GM12878 (cell line): ENCODE measurements at regions not wholly inside any gene's neighbourhood (a gene's known extent, or its start where the extent isn't known, plus 50 kb on each side); places are given as distances from the start of the nearest gene placed in this dataset.

Source experiments
- ATAC-seq: fragments of 200-7000 bp; cut with Tn5 transposase; 3 replicates; pipeline ENCODE4 v1.9.1; 2020; ENCODE audit warnings: mild to moderate bottlenecking, moderate library complexity
- BruUV-seq: library from RNA; stranded (reverse); fragments of 400-500 nt; replicated peaks from 2 replicates; lab custom pipeline; 2021; lab: Mats Ljungman, UMichigan
- CTCF ChIA-PET: fragments of 300-600 bp; sonication (Branson Sonifier 250); formaldehyde crosslinking; extraction: SDS; loops from one replicate; lab custom pipeline; 2021; ENCODE audit warnings: inconsistent platforms; lab: Yijun Ruan, JAX
- POLR2A ChIA-PET: fragments of 350-600 bp; formaldehyde crosslinking; extraction: SDS; loops from one replicate; lab custom pipeline; 2021; ENCODE audit warnings: inconsistent platforms; lab: Charles Lee
- RAD21 ChIA-PET: fragments of 300-600 bp; sonication (Branson Sonifier 250); formaldehyde crosslinking; loops from one replicate; lab custom pipeline; 2023; ENCODE audit warnings: antibody characterized with exemption; ENCODE audit not compliant: unreplicated experiment; lab: Charles Lee
- SMC1A ChIA-PET: fragments of 300-600 bp; sonication (Branson Sonifier 250); formaldehyde crosslinking; loops from one replicate; lab custom pipeline; 2023; ENCODE audit not compliant: unreplicated experiment, uncharacterized antibody; lab: Charles Lee
- DNase-seq: peaks from one replicate; pipeline ENCODE4 v3.0.0-alpha.2; 2011; ENCODE audit warnings: low read depth, low spot score
- FAIRE-seq: peaks from 3 replicates; lab custom pipeline; 2011; peaks lifted over from hg19 to GRCh38; lab: Jason Lieb, UNC
- H2AFZ ChIP-seq: 2 replicates; pipeline ENCODE4 v1.6.0; 2011; ENCODE audit warnings: low read depth, low read length, control low read depth; ENCODE audit not compliant: control insufficient read depth
- H3K27ac ChIP-seq: 2 replicates; pipeline ENCODE4 v1.5.1; 2011; ENCODE audit warnings: control low read depth; ENCODE audit not compliant: control insufficient read depth, insufficient read depth
- H3K27me3 ChIP-seq, 2 experiments: replicated peaks in 1 of 2; 2 replicates each; pipeline versions ENCODE4 v1.6.0 to v1.6.1; 2011; ENCODE audit warnings: low read length in 1 of 2; ENCODE audit not compliant: control insufficient read depth in 2 of 2, insufficient read depth in 2 of 2
- H3K36me3 ChIP-seq, 2 experiments: 2 replicates each; pipeline ENCODE4 v1.5.1; 2011; ENCODE audit warnings: low read length in 1 of 2; ENCODE audit not compliant: control insufficient read depth in 2 of 2, insufficient read depth in 2 of 2
- H3K4me1 ChIP-seq: 2 replicates; pipeline ENCODE4 v1.6.1; 2011; ENCODE audit warnings: mild to moderate bottlenecking, low read length, moderate library complexity, mixed read lengths; ENCODE audit not compliant: control insufficient read depth, insufficient read depth
- H3K4me2 ChIP-seq: 2 replicates; pipeline ENCODE4 v1.6.0; 2011; ENCODE audit warnings: control low read depth; ENCODE audit not compliant: control insufficient read depth, insufficient read depth
- H3K4me3 ChIP-seq: fragments of 200-600 bp; sonication (generic); 2 replicates; pipeline ENCODE4 v1.5.1; 2016
- H3K79me2 ChIP-seq: 2 replicates; pipeline ENCODE4 v1.6.0; 2011; ENCODE audit warnings: low read length; ENCODE audit not compliant: control insufficient read depth, insufficient read depth
- H3K9ac ChIP-seq: 2 replicates; pipeline ENCODE4 v1.8.0; 2011; ENCODE audit warnings: low read length, control low read depth, mixed read lengths; ENCODE audit not compliant: control insufficient read depth, insufficient read depth
- H3K9me3 ChIP-seq: replicated peaks from 3 replicates; pipeline ENCODE4 v1.5.1; 2011; ENCODE audit warnings: mild to moderate bottlenecking, low read length; ENCODE audit not compliant: control insufficient read depth, insufficient read depth
- H4K20me1 ChIP-seq: 2 replicates; pipeline ENCODE4 v1.6.0; 2011; ENCODE audit not compliant: control insufficient read depth, insufficient read depth
- ASH2L ChIP-seq: fragments of 300-600, 200-600 bp; sonication (generic); IDR thresholded peaks from 2 replicates; pipeline ENCODE4 v1.6.1; 2017; ENCODE audit warnings: low read depth, mild to moderate bottlenecking, borderline replicate concordance
- CEBPB ChIP-seq, 2 experiments: fragments of 150-350 bp in 1 of 2; IDR thresholded peaks; 2 replicates each; pipeline ENCODE4 v1.6.1; 2012 to 2014; ENCODE audit warnings: low read depth in 2 of 2, low read length in 2 of 2, borderline replicate concordance in 1 of 2, inconsistent platforms in 1 of 2
- CHD4 ChIP-seq: fragments of 200-600 bp; sonication (generic); IDR thresholded peaks from 2 replicates; pipeline ENCODE4 v1.6.1; 2016; ENCODE audit warnings: mild to moderate bottlenecking
- KLF5 ChIP-seq: fragments of 450-650 bp; IDR thresholded peaks from 2 replicates; pipeline ENCODE4 v1.6.1; 2014; ENCODE audit warnings: mild to moderate bottlenecking; ENCODE audit not compliant: partially characterized antibody
- MYC ChIP-seq: IDR thresholded peaks from 2 replicates; pipeline ENCODE4 v1.6.1; 2011; ENCODE audit warnings: mild to moderate bottlenecking, low read length, moderate library complexity, inconsistent platforms; ENCODE audit not compliant: insufficient read depth, insufficient replicate concordance, insufficient read length, severe bottlenecking
- PAX8 ChIP-seq: fragments of 450-650 bp; IDR thresholded peaks from 2 replicates; pipeline ENCODE4 v1.6.1; 2017; ENCODE audit warnings: mild to moderate bottlenecking, moderate library complexity
- RFX5 ChIP-seq: IDR thresholded peaks from 2 replicates; pipeline ENCODE4 v1.6.1; 2011; ENCODE audit warnings: low read depth, low read length, improper control_type of control experiment
- SMAD1 ChIP-seq: fragments of 450-650 bp; IDR thresholded peaks from 2 replicates; pipeline ENCODE4 v1.6.1; 2018; ENCODE audit warnings: mild to moderate bottlenecking, low read depth; ENCODE audit not compliant: partially characterized antibody
- SMARCA5 ChIP-seq: fragments of 450-650 bp; IDR thresholded peaks from 2 replicates; pipeline ENCODE4 v1.6.1; 2017; ENCODE audit warnings: mild to moderate bottlenecking
- WGBS: methylation state at CpG from one replicate; pipeline ENCODE4 v1.1.6; 2016; ENCODE audit warnings: low lambda C conversion rate; ENCODE audit not compliant: insufficient replicate concordance, insufficient coverage; ENCODE audit errors: missing lambda C conversion rate; 5-methylcytosine and 5-hydroxymethylcytosine counted together
- in situ Hi-C: fragments of 300-500 bp; cut with MboI; formaldehyde crosslinking; loops from 9 replicates; pipeline ENCODE4 v1.14.3; 2018; ENCODE audit warnings: mixed read lengths
- intact Hi-C: fragments of 100-400 bp; cut with micrococcal nuclease; formaldehyde crosslinking; loops from one replicate; pipeline ENCODE4 v1.14.2; 2022; ENCODE audit not compliant: unreplicated experiment
- TF ChIP-seq, protein P1 (sequence below): IDR thresholded peaks from 2 replicates; pipeline ENCODE4 v1.6.1; 2012; ENCODE audit warnings: improper control_type of control experiment, low read depth, low read length; ENCODE audit not compliant: insufficient replicate concordance
- TF ChIP-seq, protein P2 (sequence below): fragments of 150-350 bp; IDR thresholded peaks from 2 replicates; pipeline ENCODE4 v1.6.1; 2016; ENCODE audit warnings: low read depth, low read length
- TF ChIP-seq, protein P3 (sequence below): fragments of 450-650 bp; IDR thresholded peaks from 2 replicates; pipeline ENCODE4 v1.6.1; 2017; ENCODE audit warnings: low read depth, mild to moderate bottlenecking, moderate library complexity
- TF ChIP-seq, protein P4 (sequence below): IDR thresholded peaks from 2 replicates; pipeline ENCODE4 v1.6.1; 2012; ENCODE audit warnings: low read depth, low read length, improper control_type of control experiment

DNA sequence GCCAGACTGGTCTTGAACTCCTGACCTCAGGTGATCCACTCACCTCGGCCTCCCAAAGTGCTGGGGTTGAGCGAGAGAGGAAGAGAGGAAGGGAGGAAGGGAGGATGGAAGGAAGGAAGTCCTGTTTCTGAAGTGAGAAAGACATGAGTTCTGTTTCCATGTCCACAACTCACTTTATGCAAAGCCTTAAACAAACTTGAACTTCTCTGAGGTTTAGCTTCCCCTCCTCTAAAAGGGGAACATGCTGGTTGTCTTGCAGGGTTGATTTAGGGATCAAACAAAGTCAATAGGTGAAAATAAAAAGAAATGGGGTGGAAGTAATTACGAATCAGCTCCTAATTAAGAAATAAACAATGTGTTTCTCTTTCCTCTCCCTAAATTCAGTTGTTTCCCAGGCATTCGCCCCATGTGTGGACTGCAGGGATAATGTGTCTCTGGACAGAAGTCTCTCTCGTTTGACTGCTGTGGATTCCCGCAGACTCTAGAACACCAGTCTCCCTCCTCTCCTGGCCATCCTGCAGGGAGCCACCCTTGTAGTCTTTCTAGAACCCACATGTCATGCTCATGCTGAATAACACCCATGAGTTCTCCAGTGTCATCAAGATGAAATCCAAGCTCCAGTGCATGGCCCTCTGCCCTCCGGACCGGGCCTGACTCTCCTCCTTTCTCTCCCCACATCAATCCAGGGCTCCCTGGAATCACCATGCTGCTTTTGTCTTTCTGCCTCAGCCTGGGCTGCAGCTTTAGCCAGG, 229.3 kb upstream of the TRIB2 start:
- Histone ChIP-seq H3K79me2 (no peaks in the 10 kb centered on the region), H3K36me3 (no peaks in the 10 kb centered on the region), H3K4me2 (no peak overlapping the region), H4K20me1 (no peaks in the 10 kb centered on the region), H3K4me1 (peaks cover 11% of the 10 kb centered on the region), H2AFZ (no peak overlapping the region), H3K4me3 (no peak overlapping the region), H3K27ac (no peak overlapping the region), H3K9me3 (no peaks in the 10 kb centered on the region; the same call in 2 of the 3 replicates), H3K9ac (no peak overlapping the region), H3K27me3 (no peaks in the 10 kb centered on the region)
- POLR2A ChIA-PET: no interaction called here
- intact Hi-C loops (no loop called here), in situ Hi-C loops (no loop called here)
- WGBS: 73% methylated on average over 8 of the region's 8 CpGs
- RAD21 ChIA-PET: no interaction called here
- BruUV-seq: no TSS peak
- FAIRE-seq: no peak
- no peak for DNase-seq
- SMC1A ChIA-PET: interaction anchor here (1.1 to 1.7 kb wide), 2 partner anchors 14 to 105 kb away, joined by 3 to 4 read pairs; no protein-coding TSS in a partner anchor
- ATAC-seq: no peak
- CTCF ChIA-PET: no interaction called here
- TF ChIP-seq PAX8: no peak
- TF ChIP-seq, protein P1, sequence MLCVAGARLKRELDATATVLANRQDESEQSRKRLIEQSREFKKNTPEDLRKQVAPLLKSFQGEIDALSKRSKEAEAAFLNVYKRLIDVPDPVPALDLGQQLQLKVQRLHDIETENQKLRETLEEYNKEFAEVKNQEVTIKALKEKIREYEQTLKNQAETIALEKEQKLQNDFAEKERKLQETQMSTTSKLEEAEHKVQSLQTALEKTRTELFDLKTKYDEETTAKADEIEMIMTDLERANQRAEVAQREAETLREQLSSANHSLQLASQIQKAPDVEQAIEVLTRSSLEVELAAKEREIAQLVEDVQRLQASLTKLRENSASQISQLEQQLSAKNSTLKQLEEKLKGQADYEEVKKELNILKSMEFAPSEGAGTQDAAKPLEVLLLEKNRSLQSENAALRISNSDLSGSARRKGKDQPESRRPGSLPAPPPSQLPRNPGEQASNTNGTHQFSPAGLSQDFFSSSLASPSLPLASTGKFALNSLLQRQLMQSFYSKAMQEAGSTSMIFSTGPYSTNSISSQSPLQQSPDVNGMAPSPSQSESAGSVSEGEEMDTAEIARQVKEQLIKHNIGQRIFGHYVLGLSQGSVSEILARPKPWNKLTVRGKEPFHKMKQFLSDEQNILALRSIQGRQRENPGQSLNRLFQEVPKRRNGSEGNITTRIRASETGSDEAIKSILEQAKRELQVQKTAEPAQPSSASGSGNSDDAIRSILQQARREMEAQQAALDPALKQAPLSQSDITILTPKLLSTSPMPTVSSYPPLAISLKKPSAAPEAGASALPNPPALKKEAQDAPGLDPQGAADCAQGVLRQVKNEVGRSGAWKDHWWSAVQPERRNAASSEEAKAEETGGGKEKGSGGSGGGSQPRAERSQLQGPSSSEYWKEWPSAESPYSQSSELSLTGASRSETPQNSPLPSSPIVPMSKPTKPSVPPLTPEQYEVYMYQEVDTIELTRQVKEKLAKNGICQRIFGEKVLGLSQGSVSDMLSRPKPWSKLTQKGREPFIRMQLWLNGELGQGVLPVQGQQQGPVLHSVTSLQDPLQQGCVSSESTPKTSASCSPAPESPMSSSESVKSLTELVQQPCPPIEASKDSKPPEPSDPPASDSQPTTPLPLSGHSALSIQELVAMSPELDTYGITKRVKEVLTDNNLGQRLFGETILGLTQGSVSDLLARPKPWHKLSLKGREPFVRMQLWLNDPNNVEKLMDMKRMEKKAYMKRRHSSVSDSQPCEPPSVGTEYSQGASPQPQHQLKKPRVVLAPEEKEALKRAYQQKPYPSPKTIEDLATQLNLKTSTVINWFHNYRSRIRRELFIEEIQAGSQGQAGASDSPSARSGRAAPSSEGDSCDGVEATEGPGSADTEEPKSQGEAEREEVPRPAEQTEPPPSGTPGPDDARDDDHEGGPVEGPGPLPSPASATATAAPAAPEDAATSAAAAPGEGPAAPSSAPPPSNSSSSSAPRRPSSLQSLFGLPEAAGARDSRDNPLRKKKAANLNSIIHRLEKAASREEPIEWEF: no peak
- TF ChIP-seq ASH2L: no peak
- TF ChIP-seq, protein P2, sequence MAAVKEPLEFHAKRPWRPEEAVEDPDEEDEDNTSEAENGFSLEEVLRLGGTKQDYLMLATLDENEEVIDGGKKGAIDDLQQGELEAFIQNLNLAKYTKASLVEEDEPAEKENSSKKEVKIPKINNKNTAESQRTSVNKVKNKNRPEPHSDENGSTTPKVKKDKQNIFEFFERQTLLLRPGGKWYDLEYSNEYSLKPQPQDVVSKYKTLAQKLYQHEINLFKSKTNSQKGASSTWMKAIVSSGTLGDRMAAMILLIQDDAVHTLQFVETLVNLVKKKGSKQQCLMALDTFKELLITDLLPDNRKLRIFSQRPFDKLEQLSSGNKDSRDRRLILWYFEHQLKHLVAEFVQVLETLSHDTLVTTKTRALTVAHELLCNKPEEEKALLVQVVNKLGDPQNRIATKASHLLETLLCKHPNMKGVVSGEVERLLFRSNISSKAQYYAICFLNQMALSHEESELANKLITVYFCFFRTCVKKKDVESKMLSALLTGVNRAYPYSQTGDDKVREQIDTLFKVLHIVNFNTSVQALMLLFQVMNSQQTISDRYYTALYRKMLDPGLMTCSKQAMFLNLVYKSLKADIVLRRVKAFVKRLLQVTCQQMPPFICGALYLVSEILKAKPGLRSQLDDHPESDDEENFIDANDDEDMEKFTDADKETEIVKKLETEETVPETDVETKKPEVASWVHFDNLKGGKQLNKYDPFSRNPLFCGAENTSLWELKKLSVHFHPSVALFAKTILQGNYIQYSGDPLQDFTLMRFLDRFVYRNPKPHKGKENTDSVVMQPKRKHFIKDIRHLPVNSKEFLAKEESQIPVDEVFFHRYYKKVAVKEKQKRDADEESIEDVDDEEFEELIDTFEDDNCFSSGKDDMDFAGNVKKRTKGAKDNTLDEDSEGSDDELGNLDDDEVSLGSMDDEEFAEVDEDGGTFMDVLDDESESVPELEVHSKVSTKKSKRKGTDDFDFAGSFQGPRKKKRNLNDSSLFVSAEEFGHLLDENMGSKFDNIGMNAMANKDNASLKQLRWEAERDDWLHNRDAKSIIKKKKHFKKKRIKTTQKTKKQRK: no peak
- TF ChIP-seq, protein P3, sequence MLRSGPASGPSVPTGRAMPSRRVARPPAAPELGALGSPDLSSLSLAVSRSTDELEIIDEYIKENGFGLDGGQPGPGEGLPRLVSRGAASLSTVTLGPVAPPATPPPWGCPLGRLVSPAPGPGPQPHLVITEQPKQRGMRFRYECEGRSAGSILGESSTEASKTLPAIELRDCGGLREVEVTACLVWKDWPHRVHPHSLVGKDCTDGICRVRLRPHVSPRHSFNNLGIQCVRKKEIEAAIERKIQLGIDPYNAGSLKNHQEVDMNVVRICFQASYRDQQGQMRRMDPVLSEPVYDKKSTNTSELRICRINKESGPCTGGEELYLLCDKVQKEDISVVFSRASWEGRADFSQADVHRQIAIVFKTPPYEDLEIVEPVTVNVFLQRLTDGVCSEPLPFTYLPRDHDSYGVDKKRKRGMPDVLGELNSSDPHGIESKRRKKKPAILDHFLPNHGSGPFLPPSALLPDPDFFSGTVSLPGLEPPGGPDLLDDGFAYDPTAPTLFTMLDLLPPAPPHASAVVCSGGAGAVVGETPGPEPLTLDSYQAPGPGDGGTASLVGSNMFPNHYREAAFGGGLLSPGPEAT: no peak
- no peak for TF ChIP-seq KLF5
- no peak for TF ChIP-seq MYC
- no peak for TF ChIP-seq CHD4
- TF ChIP-seq SMAD1: no peak
- TF ChIP-seq CEBPB (IDR thresholded peaks at IDR 0.05; ENCODE audit: borderline replicate concordance in 1 of 2, low read depth in 2 of 2, low read length in 2 of 2): no peak
- no peak for TF ChIP-seq SMARCA5
- TF ChIP-seq, protein P4, sequence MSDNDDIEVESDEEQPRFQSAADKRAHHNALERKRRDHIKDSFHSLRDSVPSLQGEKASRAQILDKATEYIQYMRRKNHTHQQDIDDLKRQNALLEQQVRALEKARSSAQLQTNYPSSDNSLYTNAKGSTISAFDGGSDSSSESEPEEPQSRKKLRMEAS: no peak
- TF ChIP-seq RFX5: no peak
